Heart left ventricle (tissue), 16 donors: ENCODE measurements at regions not wholly inside any gene's neighbourhood (a gene's known extent, or its start where the extent isn't known, plus 50 kb on each side); places are given as distances from the start of the nearest gene placed in this dataset.

Source experiments
- ATAC-seq, 4 donors: fragments of 200-7000 bp; cut with Tn5 transposase; one replicate each; pipeline ENCODE4 v1.9.1; 2020 to 2022; ENCODE audit warnings: moderate library complexity in 4 of 4, mild to moderate bottlenecking in 3 of 4, moderate number of reproducible peaks in 1 of 4
- DNase-seq, 5 donors: peaks; one replicate each; pipeline ENCODE4 v3.0.0-alpha.2; 2020
- H3K27ac ChIP-seq, 12 donors: fragments of 200-600 bp; sonication (generic) in 4 of 12; one replicate each; pipeline versions ENCODE4 v1.5.0 to v1.8.0; 2016 to 2022; ENCODE audit warnings: mild to moderate bottlenecking in 2 of 12
- H3K27me3 ChIP-seq, 9 donors: fragments of 200-600 bp; sonication (generic) in 2 of 9; one replicate each; pipeline versions ENCODE4 v1.5.1 to v1.8.0; 2016 to 2022; ENCODE audit warnings: mild to moderate bottlenecking in 3 of 9
- H3K36me3 ChIP-seq, 9 donors: fragments of 200-600 bp; sonication (generic) in 2 of 9; one replicate each; pipeline versions ENCODE4 v1.5.0 to v1.8.0; 2018 to 2022; ENCODE audit warnings: mild to moderate bottlenecking in 2 of 9
- H3K4me1 ChIP-seq, 12 donors: fragments of 200-600 bp; sonication (generic) in 4 of 12; one replicate each; pipeline versions ENCODE4 v1.5.0 to v1.8.0; 2016 to 2022; ENCODE audit warnings: mild to moderate bottlenecking in 3 of 12
- H3K4me3 ChIP-seq, 12 donors: fragments of 200-600 bp; sonication (generic) in 4 of 12; one replicate each; pipeline versions ENCODE4 v1.5.0 to v1.8.0; 2017 to 2022; ENCODE audit warnings: mild to moderate bottlenecking in 9 of 12, moderate library complexity in 4 of 12
- H3K9me3 ChIP-seq, 12 donors: fragments of 200-600 bp; sonication (generic) in 4 of 12; one replicate each; pipeline versions ENCODE4 v1.5.0 to v1.8.0; 2016 to 2022; ENCODE audit warnings: mild to moderate bottlenecking in 1 of 12
- CTCF ChIP-seq, 12 donors: fragments of 200-600 bp; sonication (generic) in 4 of 12; IDR thresholded peaks; one replicate each; pipeline versions ENCODE4 v1.5.0 to v1.8.0; 2018 to 2022; ENCODE audit warnings: antibody characterized with exemption in 12 of 12, mild to moderate bottlenecking in 5 of 12
- POLR2A ChIP-seq, 2 donors: fragments of 450-650 bp; IDR thresholded peaks; one replicate each; pipeline ENCODE4 v1.6.1; 2017; ENCODE audit warnings: antibody characterized with exemption in 2 of 2, mild to moderate bottlenecking in 2 of 2, moderate library complexity in 2 of 2
- WGBS, 4 donors: extraction: QIAGEN DNeasy Blood & Tissue Kit in 2 of 4; methylation state at CpG; one replicate each; pipeline versions ENCODE4 v1.1.5 to v1.1.7; 2013 to 2018; 5-methylcytosine and 5-hydroxymethylcytosine counted together
- intact Hi-C, 10 donors: fragments of 100-400 bp; cut with DNase I; formaldehyde crosslinking; loops; one replicate each; pipeline versions ENCODE4 v1.11.1 to v1.14.2; 2022
- donor health status: ischemic (EF 13 %, LVEDD 7.1; RV severe dilation, severe dysfunction).
- donor health status: healthy with polysubstance abuse.
- donor health status: DM: no; HTN: yes; CAD: no.
- donor health status: DM: no; HTN: no; CAD: no.
- donor health status: ischemic (EF 25% LVEDD 6.9; RV normal size, moderate dysfunction).
- donor health status: ischemic (EF 25% LVEDD 5.7; RV mildly dilated, moderate dysfunction).
- donor health status: healthy.
- donor health status: DM: yes; HTN: yes; CAD: no.
- donor health status: ischemic (EF 35%, LVEDD 5.7; RV mildly dilated, moderate dysfunction).
- donor health status: nonischemic (EF 11% LVEDD 7.7; RV severe dilation, severe dysfunction).
- donor health status: DM: yes; HTN: yes; CAD: no.
- donor health status: PGD.
- donor health status: ischemic (EF 29% LVEDD 5.4; RV normal size, mild dysfunction).
- donor health status: nonischemic (EF 23%, LVEDD 6.1; RV moderate dilation, normal function).

- no peaks in the 10 kb centered on the region for H3K9me3 ChIP-seq
- TF ChIP-seq POLR2A (IDR thresholded peaks at IDR 0.05) (no peak), CTCF (IDR thresholded peaks at IDR 0.05) (no peak)
- no peak overlapping the region for H3K4me3 ChIP-seq
- intact Hi-C loops = loop anchor here in 1 of 10 donors (10.0 kb wide), 1 partner anchor 1011 kb away; no protein-coding TSS in a partner anchor
- no peak for DNase-seq
- no peaks in the 10 kb centered on the region for H3K36me3 ChIP-seq
- H3K4me1 ChIP-seq = peaks cover 0 to 8% (median 0%) of the 10 kb centered on the region in 12 donors
- H3K27ac ChIP-seq = no peak overlapping the region
- H3K27me3 ChIP-seq = peaks cover 0 to 32% (median 8%) of the 10 kb centered on the region in 9 donors
- WGBS, 4 donors = 71 to 92% (median 77%) methylated on average over 2 of the region's 2 CpGs
- ATAC-seq = no peak
Measured at GRCh38 chr1:29393451-29393826, 157.1 kb downstream of the PTPRU start.

GRCh38 chr1:29392486-29393450 is 156.4 kb downstream of the PTPRU start:
- no peaks in the 10 kb centered on the region for H3K36me3 ChIP-seq
- no peak for ATAC-seq
- H3K27me3 ChIP-seq = peaks cover 0 to 39% (median 8%) of the 10 kb centered on the region in 9 donors
- intact Hi-C loops = loop anchor here in 1 of 10 donors (10.0 kb wide), 1 partner anchor 1012 kb away; no protein-coding TSS in a partner anchor
- H3K27ac ChIP-seq = no peak overlapping the region
- H3K4me3 ChIP-seq = no peak overlapping the region
- 58 to 67% (median 60%) methylated on average over 7 of the region's 7 CpGs for WGBS, 4 donors
- H3K9me3 ChIP-seq = no peaks in the 10 kb centered on the region
- TF ChIP-seq CTCF (IDR thresholded peaks at IDR 0.05) = no peak
- TF ChIP-seq POLR2A (IDR thresholded peaks at IDR 0.05) = no peak
- DNase-seq = no peak
- peaks cover 0 to 8% (median 0%) of the 10 kb centered on the region in 12 donors for H3K4me1 ChIP-seq

GRCh38 chr1:29392036-29392435 is 155.7 kb downstream of the PTPRU start:
- Histone ChIP-seq H3K9me3 (no peaks in the 10 kb centered on the region), H3K4me1 (peaks cover 0 to 8% (median 0%) of the 10 kb centered on the region in 12 donors), H3K27me3 (peaks cover 0 to 46% (median 8%) of the 10 kb centered on the region in 9 donors), H3K36me3 (no peaks in the 10 kb centered on the region), H3K4me3 (no peak overlapping the region), H3K27ac (no peak overlapping the region)
- DNase-seq (no peak), ATAC-seq (no peak)
- intact Hi-C loops = loop anchor here in 1 of 10 donors (10.0 kb wide), 1 partner anchor 1013 kb away; no protein-coding TSS in a partner anchor
- WGBS, 4 donors = 50 to 59% (median 55%) methylated on average over 3 of the region's 3 CpGs
- TF ChIP-seq CTCF (IDR thresholded peaks at IDR 0.05) (no peak), POLR2A (IDR thresholded peaks at IDR 0.05) (no peak)

GRCh38 chr1:29391362-29391880 is 155.1 kb downstream of the PTPRU start:
- H3K4me3 ChIP-seq = no peak overlapping the region
- no peak for ATAC-seq
- no peak for DNase-seq
- TF ChIP-seq CTCF (IDR thresholded peaks at IDR 0.05) (no peak), POLR2A (IDR thresholded peaks at IDR 0.05) (no peak)
- H3K9me3 ChIP-seq = no peaks in the 10 kb centered on the region
- H3K27ac ChIP-seq = no peak overlapping the region
- WGBS, 4 donors = 18 to 29% (median 27%) methylated on average over 2 to 5 of the region's 5 CpGs
- peaks cover 0 to 51% (median 8%) of the 10 kb centered on the region in 9 donors for H3K27me3 ChIP-seq
- peaks cover 0 to 8% (median 0%) of the 10 kb centered on the region in 12 donors for H3K4me1 ChIP-seq
- intact Hi-C loops = loop anchor here in 1 of 10 donors (10.0 kb wide), 1 partner anchor 1013 kb away; no protein-coding TSS in a partner anchor
- H3K36me3 ChIP-seq = no peaks in the 10 kb centered on the region
